Endodermal cell (in vitro differentiated cells): ENCODE measurements at regions not wholly inside any gene's neighbourhood (a gene's known extent, or its start where the extent isn't known, plus 50 kb on each side); places are given as distances from the start of the nearest gene placed in this dataset.

Experiments
- DNase-seq: peaks from one replicate; pipeline ENCODE4 v3.0.0-alpha.2; 2017
- H3K27ac ChIP-seq: 2 replicates; pipeline ENCODE4 v1.5.1; 2013; ENCODE audit warnings: mild to moderate bottlenecking, low read depth, low read length, moderate library complexity
- H3K27me3 ChIP-seq: 2 replicates; pipeline ENCODE4 v1.6.1; 2013; ENCODE audit warnings: mild to moderate bottlenecking, low read length, moderate library complexity; ENCODE audit not compliant: insufficient read depth, control insufficient read depth, poor library complexity, severe bottlenecking
- H3K36me3 ChIP-seq: 2 replicates; pipeline ENCODE4 v1.7.0; 2013; ENCODE audit warnings: mild to moderate bottlenecking, low read length, moderate library complexity; ENCODE audit not compliant: control insufficient read depth, insufficient read depth
- H3K4me1 ChIP-seq: one replicate; pipeline ENCODE4 v1.7.0; 2013; ENCODE audit warnings: low read length; ENCODE audit not compliant: control insufficient read depth, insufficient read depth
- H3K4me3 ChIP-seq: 2 replicates; pipeline ENCODE4 v1.5.1; 2013; ENCODE audit warnings: mild to moderate bottlenecking, low read length, moderate library complexity
- H3K9ac ChIP-seq: 2 replicates; pipeline ENCODE4 v1.6.1; 2013; ENCODE audit warnings: mild to moderate bottlenecking, low read length, moderate library complexity; ENCODE audit not compliant: poor library complexity, severe bottlenecking; ENCODE audit errors: extremely low read depth
- H3K9me3 ChIP-seq: 2 replicates; pipeline ENCODE4 v1.6.1; 2013; ENCODE audit warnings: mild to moderate bottlenecking, low read length, moderate library complexity; ENCODE audit not compliant: control insufficient read depth
- H3K27ac Mint-ChIP-seq: 2 replicates; pipeline ENCODE4 v1.8.0; 2020; ENCODE audit warnings: mixed read lengths
- H3K27me3 Mint-ChIP-seq: 2 replicates; pipeline ENCODE4 v1.8.0; 2021; ENCODE audit warnings: mild to moderate bottlenecking, mixed read lengths; ENCODE audit not compliant: insufficient read depth
- H3K36me3 Mint-ChIP-seq: 2 replicates; pipeline ENCODE4 v1.8.0; 2020; ENCODE audit warnings: low read depth, mixed read lengths
- H3K4me1 Mint-ChIP-seq: 2 replicates; pipeline ENCODE4 v1.8.0; 2020; ENCODE audit warnings: mixed read lengths
- H3K4me3 Mint-ChIP-seq: 2 replicates; pipeline ENCODE4 v1.8.0; 2020; ENCODE audit warnings: mild to moderate bottlenecking, moderate library complexity, mixed read lengths
- H3K9me3 Mint-ChIP-seq: 2 replicates; pipeline ENCODE4 v1.8.0; 2020; ENCODE audit warnings: mild to moderate bottlenecking, mixed read lengths
- WGBS, 2 experiments: methylation state at CpG; one replicate each; pipeline versions ENCODE4 v1.1.5 to v1.1.7; 2013; ENCODE audit warnings: missing lambda C conversion rate in 2 of 2, mixed read lengths in 1 of 2; ENCODE audit not compliant: insufficient coverage in 1 of 2, insufficient read length in 1 of 2; 5-methylcytosine and 5-hydroxymethylcytosine counted together
- TF ChIP-seq, protein P1 (sequence below): fragments of 200-600 bp; sonication (generic); conservative IDR thresholded peaks from 2 replicates; pipeline ENCODE4 v1.5.0; 2021; ENCODE audit warnings: antibody characterized with exemption, mild to moderate bottlenecking

DNA sequence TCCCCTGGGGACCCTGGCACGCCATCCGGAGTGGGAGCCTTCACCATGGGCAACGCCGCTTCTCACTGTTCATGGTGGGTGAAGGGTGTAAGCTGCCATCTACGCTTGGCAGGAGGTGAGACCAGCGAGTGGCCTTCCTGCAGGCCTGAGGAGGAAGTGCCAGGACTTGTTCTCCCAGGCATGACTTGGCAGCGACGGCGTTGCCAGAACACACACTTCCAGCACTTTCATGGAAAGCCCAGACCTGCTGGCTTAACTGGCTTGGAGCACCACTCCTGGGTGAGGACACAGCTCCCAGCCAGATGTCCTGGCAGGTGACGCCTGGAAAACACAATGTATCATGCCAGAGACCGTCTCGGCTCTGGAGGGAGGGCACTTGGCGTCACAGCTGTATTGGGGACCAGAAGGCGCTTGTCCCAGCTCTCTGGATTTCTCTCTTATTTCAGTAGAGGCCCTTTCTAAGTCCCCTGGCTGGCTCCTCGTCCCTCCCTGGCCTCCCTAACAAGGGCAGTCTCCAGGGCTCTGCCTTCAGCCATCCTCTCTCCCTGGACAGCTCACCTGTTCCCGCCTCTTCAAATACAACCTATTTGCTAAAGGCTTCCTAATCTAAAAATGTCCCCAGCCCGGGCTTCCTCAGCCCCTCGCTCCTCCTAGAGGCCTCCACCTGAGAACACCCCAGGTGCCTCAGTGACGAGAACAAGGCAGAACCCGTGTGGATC, 188.3 kb downstream of the OLFM1 start:
- 90 to 95% methylated on average over 14 to 20 of the region's 20 CpGs for WGBS, 2 experiments
- Mint-ChIP-seq H3K4me3 (no peak overlapping the region), H3K27ac (no peak overlapping the region), H3K27me3 (no peaks in the 10 kb centered on the region), H3K4me1 (peaks cover 4% of the 10 kb centered on the region), H3K36me3 (no peaks in the 10 kb centered on the region), H3K9me3 (no peaks in the 10 kb centered on the region)
- Histone ChIP-seq H3K27me3 (no peaks in the 10 kb centered on the region), H3K4me3 (no peak overlapping the region), H3K4me1 (no peaks in the 10 kb centered on the region), H3K9ac (no peak overlapping the region), H3K27ac (no peak overlapping the region), H3K36me3 (no peaks in the 10 kb centered on the region), H3K9me3 (no peaks in the 10 kb centered on the region)
- TF ChIP-seq, protein P1, sequence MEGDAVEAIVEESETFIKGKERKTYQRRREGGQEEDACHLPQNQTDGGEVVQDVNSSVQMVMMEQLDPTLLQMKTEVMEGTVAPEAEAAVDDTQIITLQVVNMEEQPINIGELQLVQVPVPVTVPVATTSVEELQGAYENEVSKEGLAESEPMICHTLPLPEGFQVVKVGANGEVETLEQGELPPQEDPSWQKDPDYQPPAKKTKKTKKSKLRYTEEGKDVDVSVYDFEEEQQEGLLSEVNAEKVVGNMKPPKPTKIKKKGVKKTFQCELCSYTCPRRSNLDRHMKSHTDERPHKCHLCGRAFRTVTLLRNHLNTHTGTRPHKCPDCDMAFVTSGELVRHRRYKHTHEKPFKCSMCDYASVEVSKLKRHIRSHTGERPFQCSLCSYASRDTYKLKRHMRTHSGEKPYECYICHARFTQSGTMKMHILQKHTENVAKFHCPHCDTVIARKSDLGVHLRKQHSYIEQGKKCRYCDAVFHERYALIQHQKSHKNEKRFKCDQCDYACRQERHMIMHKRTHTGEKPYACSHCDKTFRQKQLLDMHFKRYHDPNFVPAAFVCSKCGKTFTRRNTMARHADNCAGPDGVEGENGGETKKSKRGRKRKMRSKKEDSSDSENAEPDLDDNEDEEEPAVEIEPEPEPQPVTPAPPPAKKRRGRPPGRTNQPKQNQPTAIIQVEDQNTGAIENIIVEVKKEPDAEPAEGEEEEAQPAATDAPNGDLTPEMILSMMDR, result no peak
- no peak for DNase-seq

DNA sequence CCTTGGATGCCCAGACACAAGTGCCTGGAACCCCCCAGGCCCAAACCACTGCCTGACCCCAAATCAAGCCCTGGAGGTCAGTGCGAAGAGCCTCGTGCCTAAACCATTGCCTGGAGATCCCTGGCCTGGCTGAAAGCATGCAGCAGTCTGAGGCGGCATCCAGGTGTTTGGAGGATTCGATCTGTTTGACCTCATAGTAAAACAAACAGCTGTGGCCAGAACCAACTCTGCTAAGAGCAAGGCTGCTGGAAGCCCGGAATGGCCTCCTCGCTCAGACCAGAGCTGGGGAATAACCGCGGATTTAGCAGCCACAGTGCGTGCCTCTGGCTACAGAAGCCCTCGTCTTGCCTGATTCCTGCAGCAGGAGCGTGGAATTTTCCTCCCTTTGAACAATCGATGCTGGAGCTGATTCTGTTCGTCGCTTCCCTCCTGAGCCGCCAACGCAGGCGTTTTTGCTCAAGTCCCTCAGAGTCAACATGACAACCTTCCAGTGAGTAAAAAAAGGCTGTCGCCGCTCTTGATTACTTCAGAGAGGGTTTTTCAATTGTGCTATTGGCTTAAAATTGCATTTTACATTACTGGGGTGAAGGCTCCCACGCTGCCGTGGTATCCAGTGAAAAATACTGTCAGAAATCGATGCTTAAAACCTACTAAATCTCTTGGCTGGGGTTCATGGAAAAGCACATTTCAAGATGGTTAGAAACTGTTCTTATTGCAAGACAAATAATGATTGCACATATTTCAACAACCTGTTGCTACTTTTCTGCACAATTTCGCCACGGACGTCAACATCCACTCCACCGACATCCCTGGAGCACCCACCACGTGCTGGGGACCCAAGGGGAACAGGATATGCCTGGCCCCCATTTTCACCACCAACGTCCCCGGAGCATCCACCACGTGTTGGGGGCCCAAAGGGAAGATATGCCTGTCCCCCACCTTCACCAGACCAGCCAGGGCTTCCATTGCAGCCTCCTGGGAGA, 190.0 kb downstream of the OLFM1 start:
- no peaks in the 10 kb centered on the region for H3K9me3 Mint-ChIP-seq
- Histone ChIP-seq H3K27ac (no peak overlapping the region), H3K36me3 (no peaks in the 10 kb centered on the region), H3K9me3 (no peaks in the 10 kb centered on the region), H3K9ac (no peak overlapping the region), H3K27me3 (no peaks in the 10 kb centered on the region), H3K4me1 (no peaks in the 10 kb centered on the region), H3K4me3 (no peak overlapping the region)
- no peak overlapping the region for H3K4me3 Mint-ChIP-seq
- H3K36me3 Mint-ChIP-seq, result no peaks in the 10 kb centered on the region
- no peak for DNase-seq
- TF ChIP-seq, protein P1, result no peak
- H3K27me3 Mint-ChIP-seq, result no peaks in the 10 kb centered on the region
- 90% methylated on average over 26 to 30 of the region's 30 CpGs for WGBS, 2 experiments
- H3K27ac Mint-ChIP-seq, result no peak overlapping the region
- H3K4me1 Mint-ChIP-seq, result peaks cover 4% of the 10 kb centered on the region

DNA sequence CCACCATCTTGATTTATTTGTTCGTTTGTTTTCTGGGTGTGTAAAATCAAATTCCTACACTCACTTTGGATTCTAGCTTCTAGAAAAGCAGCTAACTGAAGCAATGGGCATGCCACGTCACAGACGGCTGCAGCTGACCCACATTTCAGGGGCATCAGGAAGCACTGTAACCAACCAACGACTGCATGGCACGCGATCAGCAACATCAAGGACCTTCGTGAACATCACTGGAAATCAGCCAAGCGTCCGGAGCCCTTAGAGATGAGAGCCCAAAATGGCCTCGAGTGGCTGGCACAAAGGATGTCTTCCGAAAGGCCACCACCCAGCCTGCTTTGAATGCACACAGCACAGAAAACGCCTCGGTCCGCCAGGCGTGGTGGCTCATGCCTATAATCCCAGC, 191.1 kb downstream of the OLFM1 start:
- Mint-ChIP-seq H3K27me3 (no peaks in the 10 kb centered on the region), H3K36me3 (no peaks in the 10 kb centered on the region), H3K9me3 (no peaks in the 10 kb centered on the region), H3K27ac (no peak overlapping the region), H3K4me1 (peaks cover 4% of the 10 kb centered on the region), H3K4me3 (no peak overlapping the region)
- Histone ChIP-seq H3K9me3 (no peaks in the 10 kb centered on the region), H3K36me3 (no peaks in the 10 kb centered on the region), H3K27me3 (no peaks in the 10 kb centered on the region), H3K4me1 (no peaks in the 10 kb centered on the region), H3K4me3 (no peak overlapping the region), H3K27ac (no peak overlapping the region), H3K9ac (no peak overlapping the region)
- DNase-seq, result no peak
- WGBS, 2 experiments, result 96 to 98% methylated on average over 8 to 15 of the region's 15 CpGs
- TF ChIP-seq, protein P1, result no peak
